ENCODE measurements at regions not wholly inside any gene's neighbourhood (a gene's known extent, or its start where the extent isn't known, plus 50 kb on each side); places are given as distances from the start of the nearest gene placed in this dataset.

- no peak overlapping the region for H3K27ac ChIP-seq
- DNase-seq (no peak), FAIRE-seq (no peak), ATAC-seq (no peak)
- intact Hi-C loops (cut with DNase I), result no loop called here
- H3K4me1 ChIP-seq, result no peaks in the 10 kb centered on the region
- H3K9me3 ChIP-seq, result no peaks in the 10 kb centered on the region
- H3K36me3 ChIP-seq, result no peaks in the 10 kb centered on the region
- no peaks in the 10 kb centered on the region for H3K27me3 ChIP-seq
- no peak overlapping the region for H3K4me3 ChIP-seq
- TF ChIP-seq, protein P1, sequence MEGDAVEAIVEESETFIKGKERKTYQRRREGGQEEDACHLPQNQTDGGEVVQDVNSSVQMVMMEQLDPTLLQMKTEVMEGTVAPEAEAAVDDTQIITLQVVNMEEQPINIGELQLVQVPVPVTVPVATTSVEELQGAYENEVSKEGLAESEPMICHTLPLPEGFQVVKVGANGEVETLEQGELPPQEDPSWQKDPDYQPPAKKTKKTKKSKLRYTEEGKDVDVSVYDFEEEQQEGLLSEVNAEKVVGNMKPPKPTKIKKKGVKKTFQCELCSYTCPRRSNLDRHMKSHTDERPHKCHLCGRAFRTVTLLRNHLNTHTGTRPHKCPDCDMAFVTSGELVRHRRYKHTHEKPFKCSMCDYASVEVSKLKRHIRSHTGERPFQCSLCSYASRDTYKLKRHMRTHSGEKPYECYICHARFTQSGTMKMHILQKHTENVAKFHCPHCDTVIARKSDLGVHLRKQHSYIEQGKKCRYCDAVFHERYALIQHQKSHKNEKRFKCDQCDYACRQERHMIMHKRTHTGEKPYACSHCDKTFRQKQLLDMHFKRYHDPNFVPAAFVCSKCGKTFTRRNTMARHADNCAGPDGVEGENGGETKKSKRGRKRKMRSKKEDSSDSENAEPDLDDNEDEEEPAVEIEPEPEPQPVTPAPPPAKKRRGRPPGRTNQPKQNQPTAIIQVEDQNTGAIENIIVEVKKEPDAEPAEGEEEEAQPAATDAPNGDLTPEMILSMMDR (IDR thresholded peaks at IDR 0.05), result no peak
- 43 to 60% methylated on average over 3 of the region's 3 CpGs for WGBS, 2 donors
Observed at GRCh38 chr5:130708754-130709153, 456.3 kb downstream of the HINT1 start.

- H3K4me3 ChIP-seq, result no peak overlapping the region
- no peaks in the 10 kb centered on the region for H3K36me3 ChIP-seq
- ATAC-seq (no peak), DNase-seq (no peak), FAIRE-seq (no peak)
- H3K27me3 ChIP-seq, result no peaks in the 10 kb centered on the region
- intact Hi-C loops (cut with DNase I), result no loop called here
- H3K4me1 ChIP-seq, result no peaks in the 10 kb centered on the region
- no peaks in the 10 kb centered on the region for H3K9me3 ChIP-seq
- 53 to 57% methylated on average over 5 of the region's 5 CpGs for WGBS, 2 donors
- no peak overlapping the region for H3K27ac ChIP-seq
- TF ChIP-seq, protein P1 (IDR thresholded peaks at IDR 0.05), result no peak
Observed at GRCh38 chr5:130706696-130707095, 458.4 kb downstream of the HINT1 start.

- 54 to 61% methylated on average over 2 of the region's 2 CpGs for WGBS, 2 donors
- H3K27ac ChIP-seq, result no peak overlapping the region
- H3K27me3 ChIP-seq, result no peaks in the 10 kb centered on the region
- no peaks in the 10 kb centered on the region for H3K4me1 ChIP-seq
- FAIRE-seq (no peak), ATAC-seq (no peak), DNase-seq (no peak)
- intact Hi-C loops (cut with DNase I), result no loop called here
- no peaks in the 10 kb centered on the region for H3K9me3 ChIP-seq
- TF ChIP-seq, protein P1 (IDR thresholded peaks at IDR 0.05), result no peak
- no peaks in the 10 kb centered on the region for H3K36me3 ChIP-seq
- no peak overlapping the region for H3K4me3 ChIP-seq
Observed at GRCh38 chr5:130705368-130705767, 459.7 kb downstream of the HINT1 start.

DNA sequence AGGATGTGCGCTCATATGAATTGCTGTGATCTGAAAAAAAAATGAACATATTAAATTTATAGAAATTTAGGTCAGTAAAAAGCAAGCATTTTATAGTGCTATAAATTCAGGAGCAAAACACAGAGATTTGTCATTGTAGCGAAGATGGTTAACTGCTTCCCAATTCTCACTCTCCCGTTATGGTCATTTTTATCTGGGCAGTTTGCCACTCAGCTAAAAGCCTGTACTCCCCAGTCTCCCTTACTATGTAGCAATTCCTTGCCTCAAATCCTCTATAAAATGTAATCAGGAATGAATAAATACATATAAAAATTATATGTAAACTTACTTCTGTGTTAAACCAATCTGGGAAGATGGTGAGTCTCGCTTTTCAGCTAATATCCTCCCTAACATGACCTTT lies 471.5 kb downstream of the HINT1 start:
- TF ChIP-seq, protein P1 (IDR thresholded peaks at IDR 0.05), result no peak
- Histone ChIP-seq H3K9me3 (no peaks in the 10 kb centered on the region), H3K4me3 (no peak overlapping the region), H3K27ac (no peak overlapping the region), H3K36me3 (no peaks in the 10 kb centered on the region), H3K27me3 (no peaks in the 10 kb centered on the region), H3K4me1 (no peaks in the 10 kb centered on the region)
- 89% methylated on average over 4 of the region's 4 CpGs for WGBS, 2 donors
- FAIRE-seq (no peak), DNase-seq (no peak), ATAC-seq (no peak)
- intact Hi-C loops (cut with DNase I), result no loop called here

DNA sequence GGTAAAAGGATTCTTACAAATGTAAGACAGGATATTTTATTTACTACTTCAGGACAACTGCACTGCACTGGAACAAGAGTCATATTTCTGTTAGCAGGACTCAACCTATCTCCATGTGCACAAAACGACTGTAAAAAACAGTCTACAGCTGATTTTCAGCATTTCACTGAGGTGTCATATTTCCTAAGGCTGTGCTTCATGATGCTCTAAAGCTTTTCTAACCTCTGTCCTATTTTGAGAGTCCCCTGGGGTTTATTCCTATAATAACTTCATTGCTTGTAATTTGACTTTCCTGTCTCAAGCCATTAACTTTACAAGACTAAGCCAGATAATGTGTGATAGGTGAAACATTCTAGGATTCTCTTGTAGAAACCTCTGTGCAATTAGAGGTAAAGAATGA lies 472.3 kb downstream of the HINT1 start:
- FAIRE-seq (no peak), DNase-seq (no peak), ATAC-seq (no peak)
- 21 to 29% methylated on average over 1 of the region's 1 CpG for WGBS, 2 donors
- no peaks in the 10 kb centered on the region for H3K9me3 ChIP-seq
- no peaks in the 10 kb centered on the region for H3K4me1 ChIP-seq
- no peak overlapping the region for H3K27ac ChIP-seq
- intact Hi-C loops (cut with DNase I), result no loop called here
- H3K36me3 ChIP-seq, result no peaks in the 10 kb centered on the region
- no peaks in the 10 kb centered on the region for H3K27me3 ChIP-seq
- TF ChIP-seq, protein P1 (IDR thresholded peaks at IDR 0.05), result no peak
- no peak overlapping the region for H3K4me3 ChIP-seq

All from pancreas (tissue), 10 donors.